Tibial nerve (tissue), 4 donors: ENCODE measurements at regions not wholly inside any gene's neighbourhood (a gene's known extent, or its start where the extent isn't known, plus 50 kb on each side); places are given as distances from the start of the nearest gene placed in this dataset.

Experiments used
- DNase-seq, 2 donors: peaks; one replicate each; pipeline ENCODE4 v3.0.0-alpha.2; 2019; ENCODE audit warnings: low spot score in 2 of 2
- H3K27ac ChIP-seq, 4 donors: fragments of 200-600 bp; sonication (generic) in 3 of 4; one replicate each; pipeline ENCODE4 v1.5.1; 2017 to 2019; ENCODE audit warnings: mild to moderate bottlenecking in 1 of 4
- H3K27me3 ChIP-seq, 2 donors: fragments of 200-600 bp; sonication (generic) in 1 of 2; one replicate each; pipeline versions ENCODE4 v1.5.1 to v1.6.0; 2017 to 2019
- H3K36me3 ChIP-seq, 3 donors: fragments of 200-600 bp; sonication (generic); one replicate each; pipeline ENCODE4 v1.5.1; 2018 to 2019
- H3K4me1 ChIP-seq, 4 donors: fragments of 200-600 bp; sonication (generic) in 3 of 4; one replicate each; pipeline ENCODE4 v1.5.1; 2017 to 2019
- H3K4me3 ChIP-seq, 4 donors: fragments of 200-600 bp; sonication (generic) in 3 of 4; one replicate each; pipeline ENCODE4 v1.5.1; 2017 to 2019; ENCODE audit warnings: mild to moderate bottlenecking in 1 of 4, moderate library complexity in 1 of 4
- H3K9me3 ChIP-seq, 4 donors: fragments of 200-600 bp; sonication (generic) in 3 of 4; one replicate each; pipeline ENCODE4 v1.5.1; 2017 to 2019
- CTCF ChIP-seq, 5 experiments: fragments of 200-600 bp in 3 of 5; fragments of 450-650 bp in 2 of 5; sonication (generic) in 3 of 5; IDR thresholded peaks; one replicate each; pipeline ENCODE4 v1.5.1; 2016 to 2019; ENCODE audit warnings: antibody characterized with exemption in 5 of 5, mild to moderate bottlenecking in 3 of 5, moderate library complexity in 2 of 5
- EP300 ChIP-seq, 2 donors: sonication (generic); formaldehyde crosslinking; IDR thresholded peaks; one replicate each; pipeline ENCODE4 v1.6.1; 2017; ENCODE audit warnings: antibody characterized with exemption in 2 of 2, mild to moderate bottlenecking in 1 of 2
- POLR2A ChIP-seq, 2 donors: fragments of 450-650 bp; IDR thresholded peaks; one replicate each; pipeline ENCODE4 v1.6.1; 2017; ENCODE audit warnings: antibody characterized with exemption in 2 of 2, mild to moderate bottlenecking in 2 of 2, moderate library complexity in 2 of 2
- WGBS, 2 donors: methylation state at CpG; one replicate each; pipeline ENCODE4 v1.1.5; 2018; 5-methylcytosine and 5-hydroxymethylcytosine counted together

DNA sequence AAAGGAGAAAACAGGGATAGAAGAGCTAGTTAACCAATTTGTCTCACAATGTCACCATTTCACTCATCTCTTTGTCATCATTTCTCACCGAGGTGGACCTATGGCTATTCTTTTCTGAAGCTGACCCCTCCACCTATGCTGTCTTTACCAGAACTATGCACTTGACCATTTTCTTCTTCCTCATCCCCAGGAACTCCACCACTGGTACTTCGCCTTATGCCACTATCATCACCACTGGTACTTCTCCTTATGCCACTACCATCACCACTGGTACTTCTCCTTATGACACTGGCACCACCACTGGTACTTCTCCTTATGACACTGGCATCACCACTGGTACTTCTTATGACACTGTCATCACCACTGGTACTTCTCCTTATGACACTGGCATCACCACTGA, 745.8 kb upstream of the CHAC2 start:
- no peak for TF ChIP-seq CTCF (IDR thresholded peaks at IDR 0.05)
- TF ChIP-seq POLR2A (IDR thresholded peaks at IDR 0.05): no peak
- no peak for TF ChIP-seq EP300 (IDR thresholded peaks at IDR 0.05)
- Histone ChIP-seq H3K36me3 (no peaks in the 10 kb centered on the region), H3K9me3 (no peaks in the 10 kb centered on the region), H3K4me3 (no peak overlapping the region), H3K27me3 (no peaks in the 10 kb centered on the region), H3K4me1 (no peaks in the 10 kb centered on the region), H3K27ac (no peak overlapping the region)
- 90 to 94% methylated on average over 2 of the region's 2 CpGs for WGBS, 2 donors
- no peak for DNase-seq

DNA sequence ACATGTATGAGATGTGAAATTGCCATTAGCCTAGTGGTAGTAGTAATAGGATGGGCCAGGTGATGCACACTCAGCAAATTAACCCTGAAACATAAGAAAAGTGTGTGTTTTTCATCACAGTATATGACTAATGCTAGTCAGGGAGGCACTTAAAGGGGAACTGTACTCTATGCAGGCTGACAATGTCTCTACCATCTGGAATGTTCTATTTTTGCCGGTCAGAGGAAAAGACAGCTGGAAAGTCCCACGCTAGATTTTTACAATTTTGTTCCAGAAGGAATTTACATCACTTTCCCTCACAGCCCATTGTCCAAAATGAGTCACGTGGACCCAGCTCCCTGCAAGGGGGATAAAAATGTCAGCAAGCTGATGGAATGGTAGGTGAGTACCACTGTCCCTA, 746.3 kb upstream of the CHAC2 start:
- 38 to 49% methylated on average over 3 of the region's 3 CpGs for WGBS, 2 donors
- Histone ChIP-seq H3K4me3 (no peak overlapping the region), H3K9me3 (no peaks in the 10 kb centered on the region), H3K4me1 (no peaks in the 10 kb centered on the region), H3K27ac (no peak overlapping the region), H3K27me3 (no peaks in the 10 kb centered on the region), H3K36me3 (no peaks in the 10 kb centered on the region)
- DNase-seq: no peak
- no peak for TF ChIP-seq CTCF (IDR thresholded peaks at IDR 0.05)
- no peak for TF ChIP-seq EP300 (IDR thresholded peaks at IDR 0.05)
- no peak for TF ChIP-seq POLR2A (IDR thresholded peaks at IDR 0.05)

DNA sequence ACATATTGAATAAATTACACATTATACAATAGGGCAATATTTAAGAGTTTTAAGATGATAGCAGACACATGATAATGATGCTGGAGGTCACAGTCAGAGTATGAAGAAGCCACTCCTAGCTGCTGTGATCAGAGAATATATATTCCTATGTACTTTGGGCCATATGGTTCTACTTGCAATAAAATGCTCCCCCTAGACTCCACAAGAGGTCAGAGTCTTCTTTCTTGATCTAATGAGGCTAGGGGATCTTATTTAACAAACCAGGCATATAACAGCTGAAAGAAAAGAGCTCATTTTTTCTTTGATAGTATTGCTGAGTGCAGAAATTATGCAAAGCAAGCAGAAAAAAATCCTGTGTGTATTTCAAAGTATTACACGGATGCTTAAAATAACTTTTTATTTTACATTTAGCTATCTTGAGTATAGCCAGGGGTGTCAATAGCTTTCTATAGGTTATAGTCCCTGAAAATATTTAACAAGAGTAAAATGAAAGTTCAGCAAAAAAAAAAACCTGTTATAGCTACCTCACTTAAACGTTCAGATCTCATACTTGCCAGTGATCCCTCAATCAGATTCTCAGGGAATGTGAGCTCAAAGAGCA, 748.7 kb upstream of the CHAC2 start:
- TF ChIP-seq CTCF (IDR thresholded peaks at IDR 0.05) (no peak), POLR2A (IDR thresholded peaks at IDR 0.05) (no peak), EP300 (IDR thresholded peaks at IDR 0.05) (no peak)
- H3K4me3 ChIP-seq: no peak overlapping the region
- no peak for DNase-seq
- no peaks in the 10 kb centered on the region for H3K9me3 ChIP-seq
- no peaks in the 10 kb centered on the region for H3K4me1 ChIP-seq
- H3K36me3 ChIP-seq: no peaks in the 10 kb centered on the region
- H3K27me3 ChIP-seq: no peaks in the 10 kb centered on the region
- 19 to 22% methylated on average over 2 of the region's 2 CpGs for WGBS, 2 donors
- H3K27ac ChIP-seq: no peak overlapping the region

DNA sequence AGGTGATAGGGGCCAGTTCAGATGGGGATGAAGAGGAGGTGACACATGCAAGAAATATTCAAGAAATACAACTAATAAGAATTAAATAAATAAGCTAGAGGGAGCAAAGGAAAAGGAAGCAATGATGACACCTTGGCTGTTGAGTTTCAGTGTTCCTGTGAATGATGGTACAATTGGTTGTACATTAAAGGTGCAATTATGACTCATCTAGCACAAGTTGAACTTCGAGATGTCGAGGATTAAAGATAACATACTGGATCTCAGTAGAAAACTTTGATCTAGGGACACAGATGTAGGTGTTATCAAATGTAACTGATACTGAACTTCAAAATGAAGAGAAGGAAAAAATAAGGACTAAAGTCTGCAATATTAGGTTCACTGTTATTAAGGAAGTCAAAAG, 760.6 kb upstream of the CHAC2 start:
- no peak for DNase-seq
- no peaks in the 10 kb centered on the region for H3K27me3 ChIP-seq
- H3K27ac ChIP-seq: no peak overlapping the region
- H3K4me3 ChIP-seq: no peak overlapping the region
- WGBS, 2 donors: 88 to 91% methylated on average over 2 of the region's 2 CpGs
- no peaks in the 10 kb centered on the region for H3K4me1 ChIP-seq
- no peaks in the 10 kb centered on the region for H3K9me3 ChIP-seq
- TF ChIP-seq EP300 (IDR thresholded peaks at IDR 0.05) (no peak), CTCF (IDR thresholded peaks at IDR 0.05) (no peak), POLR2A (IDR thresholded peaks at IDR 0.05) (no peak)
- H3K36me3 ChIP-seq: no peaks in the 10 kb centered on the region

- Histone ChIP-seq H3K9me3 (no peaks in the 10 kb centered on the region), H3K36me3 (no peaks in the 10 kb centered on the region), H3K4me1 (no peaks in the 10 kb centered on the region), H3K27me3 (no peaks in the 10 kb centered on the region), H3K4me3 (no peak overlapping the region), H3K27ac (no peak overlapping the region)
- TF ChIP-seq CTCF (IDR thresholded peaks at IDR 0.05) (no peak), EP300 (IDR thresholded peaks at IDR 0.05) (no peak), POLR2A (IDR thresholded peaks at IDR 0.05) (no peak)
- 72 to 73% methylated on average over 3 of the region's 3 CpGs for WGBS, 2 donors
- DNase-seq: no peak
Measured at GRCh38 chr2:53004413-53004812, 763.2 kb upstream of the CHAC2 start.
